NCI-H748 treated with DMSO at 0.1 percent for 48 hours (cell line): ENCODE measurements at regions not wholly inside any gene's neighbourhood (a gene's known extent, or its start where the extent isn't known, plus 50 kb on each side); places are given as distances from the start of the nearest gene placed in this dataset.

ENCODE experiments used
- DNase-seq: peaks from one replicate; lab custom pipeline; 2025; lab: John Stamatoyannopoulos, UW

GRCh38 chr10:111348076-111348475 is 271.2 kb downstream of the ADRA2A start:
- no peak for DNase-seq

GRCh38 chr10:111354859-111355258 is 278.0 kb downstream of the ADRA2A start:
- no peak for DNase-seq

- DNase-seq, result no peak
These were observed 279.7 kb downstream of the ADRA2A start for GRCh38 chr10:111356571-111356970.

- no peak for DNase-seq
These were observed 281.0 kb downstream of the ADRA2A start for GRCh38 chr10:111357859-111358258.

- peak; percentile 19 for DNase-seq
These were observed 283.6 kb downstream of the ADRA2A start for GRCh38 chr10:111360260-111360925.

GRCh38 chr10:111367531-111367930 is 290.7 kb downstream of the ADRA2A start:
- no peak for DNase-seq

- DNase-seq, result no peak
These were observed 293.3 kb downstream of the ADRA2A start for GRCh38 chr10:111370101-111370500.

GRCh38 chr10:111373696-111374095 is 296.9 kb downstream of the ADRA2A start:
- DNase-seq, result no peak

GRCh38 chr10:111379534-111380187 is 302.8 kb downstream of the ADRA2A start:
- DNase-seq, result no peak

- DNase-seq, result no peak
These were observed 307.7 kb downstream of the ADRA2A start for GRCh38 chr10:111384556-111384955.

- no peak for DNase-seq
These were observed 314.2 kb downstream of the ADRA2A start for GRCh38 chr10:111390813-111391563.

GRCh38 chr10:111392159-111392558 is 315.3 kb downstream of the ADRA2A start:
- no peak for DNase-seq

- no peak for DNase-seq
These were observed 316.1 kb downstream of the ADRA2A start for GRCh38 chr10:111392910-111393309.

- no peak for DNase-seq
These were observed 333.9 kb downstream of the ADRA2A start for GRCh38 chr10:111410740-111411139.

GRCh38 chr10:111425459-111425858 is 348.6 kb downstream of the ADRA2A start:
- no peak for DNase-seq

- DNase-seq, result no peak
These were observed 352.6 kb downstream of the ADRA2A start for GRCh38 chr10:111429288-111430028.

- no peak for DNase-seq
These were observed 353.2 kb downstream of the ADRA2A start for GRCh38 chr10:111430070-111430469.

GRCh38 chr10:111432588-111432987 is 355.8 kb downstream of the ADRA2A start:
- no peak for DNase-seq

GRCh38 chr10:111435871-111436270 is 359.0 kb downstream of the ADRA2A start:
- DNase-seq, result no peak

- no peak for DNase-seq
These were observed 362.4 kb downstream of the ADRA2A start for GRCh38 chr10:111439034-111439842.

GRCh38 chr10:111440501-111440900 is 363.7 kb downstream of the ADRA2A start:
- DNase-seq, result no peak

- DNase-seq, result no peak
These were observed 368.8 kb downstream of the ADRA2A start for GRCh38 chr10:111445667-111446066.
